ENCODE measurements at regions not wholly inside any gene's neighbourhood (a gene's known extent, or its start where the extent isn't known, plus 50 kb on each side); places are given as distances from the start of the nearest gene placed in this dataset.

- no peaks in the 10 kb centered on the region for H3K27me3 Mint-ChIP-seq (ENCODE audit: unreplicated experiment)
- no peak for TF ChIP-seq CTCF (IDR thresholded peaks at IDR 0.05; ENCODE audit: unreplicated experiment)
- no peaks in the 10 kb centered on the region for H3K4me1 Mint-ChIP-seq (ENCODE audit: low read depth, unreplicated experiment)
- H3K9me3 Mint-ChIP-seq (ENCODE audit: low read depth, unreplicated experiment) = no peaks in the 10 kb centered on the region
- H3K4me3 Mint-ChIP-seq (ENCODE audit: low read depth, unreplicated experiment) = no peak overlapping the region
- no TSS peak for BruUV-seq (replicated peaks)
- H3K36me3 Mint-ChIP-seq (ENCODE audit: insufficient read depth, unreplicated experiment) = no peaks in the 10 kb centered on the region
- H3K27ac Mint-ChIP-seq (ENCODE audit: unreplicated experiment) = no peak overlapping the region
- no peak for DNase-seq
- intact Hi-C loops (cut with micrococcal nuclease; ENCODE audit: unreplicated experiment) = no loop called here
- CTCF ChIA-PET = interaction anchor here (0.9 kb wide), 1 partner anchor 334 kb away, joined by 6 read pairs; no protein-coding TSS in a partner anchor
Measured at GRCh38 chr5:106481374-106481773, 1189.4 kb downstream of the EFNA5 start.

GRCh38 chr5:106476630-106477029 is 1194.1 kb downstream of the EFNA5 start:
- Mint-ChIP-seq H3K36me3 (ENCODE audit: insufficient read depth, unreplicated experiment) (no peaks in the 10 kb centered on the region), H3K27me3 (ENCODE audit: unreplicated experiment) (no peaks in the 10 kb centered on the region), H3K4me1 (ENCODE audit: low read depth, unreplicated experiment) (no peaks in the 10 kb centered on the region), H3K27ac (ENCODE audit: unreplicated experiment) (no peak overlapping the region), H3K4me3 (ENCODE audit: low read depth, unreplicated experiment) (no peak overlapping the region), H3K9me3 (ENCODE audit: low read depth, unreplicated experiment) (no peaks in the 10 kb centered on the region)
- intact Hi-C loops (cut with micrococcal nuclease; ENCODE audit: unreplicated experiment) = no loop called here
- TF ChIP-seq CTCF (IDR thresholded peaks at IDR 0.05; ENCODE audit: unreplicated experiment) = no peak
- CTCF ChIA-PET = no interaction called here
- DNase-seq = no peak
- BruUV-seq (replicated peaks) = no TSS peak

DNA sequence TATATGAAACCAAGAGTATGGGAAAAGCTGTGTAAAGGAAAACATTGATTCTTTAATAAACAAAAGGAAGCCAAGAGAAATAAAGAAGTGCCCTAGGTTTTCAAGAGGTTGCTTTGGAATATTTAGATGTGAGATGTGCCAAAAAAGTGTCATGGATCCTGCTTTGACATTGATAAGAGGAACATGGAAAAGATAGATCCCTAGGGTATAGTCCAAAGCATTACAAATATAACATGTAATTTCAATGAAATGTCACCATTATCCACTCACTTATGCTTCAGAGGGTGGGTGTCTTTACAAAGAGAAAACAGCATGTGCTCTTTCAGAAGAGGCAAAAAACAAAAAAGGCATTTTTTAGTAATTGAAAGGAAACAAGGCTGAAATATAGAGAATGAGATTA is 1196.7 kb downstream of the EFNA5 start:
- H3K27ac Mint-ChIP-seq (ENCODE audit: unreplicated experiment) = no peak overlapping the region
- intact Hi-C loops (cut with micrococcal nuclease; ENCODE audit: unreplicated experiment) = no loop called here
- no peaks in the 10 kb centered on the region for H3K4me1 Mint-ChIP-seq (ENCODE audit: low read depth, unreplicated experiment)
- DNase-seq = no peak
- H3K4me3 Mint-ChIP-seq (ENCODE audit: low read depth, unreplicated experiment) = no peak overlapping the region
- no peaks in the 10 kb centered on the region for H3K27me3 Mint-ChIP-seq (ENCODE audit: unreplicated experiment)
- no peak for TF ChIP-seq CTCF (IDR thresholded peaks at IDR 0.05; ENCODE audit: unreplicated experiment)
- CTCF ChIA-PET = no interaction called here
- peaks cover 5% of the 10 kb centered on the region for H3K9me3 Mint-ChIP-seq (ENCODE audit: low read depth, unreplicated experiment)
- no TSS peak for BruUV-seq (replicated peaks)
- H3K36me3 Mint-ChIP-seq (ENCODE audit: insufficient read depth, unreplicated experiment) = no peaks in the 10 kb centered on the region

DNA sequence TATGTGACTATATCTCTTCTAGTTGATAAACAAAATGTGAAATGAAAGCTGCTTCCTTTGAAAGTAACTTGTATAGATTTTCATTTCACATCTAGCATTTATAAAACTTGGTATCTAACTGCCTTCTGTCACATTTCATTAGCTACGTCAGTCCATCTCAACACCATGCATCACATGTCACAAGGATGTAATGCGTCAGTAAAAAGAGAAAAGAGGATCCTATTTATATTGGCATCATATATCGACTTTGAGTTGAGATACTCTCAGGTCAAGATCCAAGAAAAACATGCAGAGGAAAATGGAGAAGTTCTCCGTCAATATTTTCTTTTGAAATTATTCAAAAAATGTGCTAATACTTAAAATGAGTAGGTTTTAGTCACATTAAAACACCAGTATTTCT is 1211.2 kb downstream of the EFNA5 start:
- no peak for DNase-seq
- no peak for TF ChIP-seq CTCF (IDR thresholded peaks at IDR 0.05; ENCODE audit: unreplicated experiment)
- Mint-ChIP-seq H3K4me3 (ENCODE audit: low read depth, unreplicated experiment) (no peak overlapping the region), H3K27ac (ENCODE audit: unreplicated experiment) (no peak overlapping the region), H3K9me3 (ENCODE audit: low read depth, unreplicated experiment) (no peaks in the 10 kb centered on the region), H3K27me3 (ENCODE audit: unreplicated experiment) (no peaks in the 10 kb centered on the region), H3K4me1 (ENCODE audit: low read depth, unreplicated experiment) (peaks cover 11% of the 10 kb centered on the region), H3K36me3 (ENCODE audit: insufficient read depth, unreplicated experiment) (no peaks in the 10 kb centered on the region)
- intact Hi-C loops (cut with micrococcal nuclease; ENCODE audit: unreplicated experiment) = loop anchor here (10.0 kb wide), 1 partner anchor 415 kb away; no protein-coding TSS in a partner anchor
- BruUV-seq (replicated peaks) = no TSS peak
- CTCF ChIA-PET = no interaction called here

All from Calu3 (cell line).